ENCODE measurements at regions not wholly inside any gene's neighbourhood (a gene's known extent, or its start where the extent isn't known, plus 50 kb on each side); places are given as distances from the start of the nearest gene placed in this dataset.

- no peak overlapping the region for H3K9ac ChIP-seq
- no peaks in the 10 kb centered on the region for H3K79me2 ChIP-seq
- H3K36me3 ChIP-seq (ENCODE audit: control insufficient read depth, insufficient read depth, low read length): no peaks in the 10 kb centered on the region
- H3K27ac ChIP-seq: no peak overlapping the region
- H3K4me3 ChIP-seq (ENCODE audit: low read depth, low read length): no peak overlapping the region
- no peaks in the 10 kb centered on the region for H3K27me3 ChIP-seq (ENCODE audit: control insufficient read depth, insufficient read depth, low read length)
- H3K4me2 ChIP-seq (ENCODE audit: low read length): no peak overlapping the region
- no peak overlapping the region for H2AFZ ChIP-seq
- TF ChIP-seq CTCF (IDR thresholded peaks at IDR 0.05): no peak
- no peaks in the 10 kb centered on the region for H3K9me3 ChIP-seq (ENCODE audit: control insufficient read depth, low read length)
- no peaks in the 10 kb centered on the region for H3K4me1 ChIP-seq
Measured at GRCh38 chrX:10842646-10843045, 222.3 kb upstream of the MID1 start.

- Histone ChIP-seq H3K4me3 (ENCODE audit: low read depth, low read length) (no peak overlapping the region), H2AFZ (no peak overlapping the region), H3K27me3 (ENCODE audit: control insufficient read depth, insufficient read depth, low read length) (no peaks in the 10 kb centered on the region), H3K9ac (no peak overlapping the region), H3K79me2 (no peaks in the 10 kb centered on the region), H3K27ac (no peak overlapping the region), H3K4me1 (no peaks in the 10 kb centered on the region), H3K4me2 (ENCODE audit: low read length) (no peak overlapping the region), H3K9me3 (ENCODE audit: control insufficient read depth, low read length) (no peaks in the 10 kb centered on the region), H3K36me3 (ENCODE audit: control insufficient read depth, insufficient read depth, low read length) (no peaks in the 10 kb centered on the region)
- no peak for TF ChIP-seq CTCF (IDR thresholded peaks at IDR 0.05)
Measured at GRCh38 chrX:10847333-10847732, 226.9 kb upstream of the MID1 start.

DNA sequence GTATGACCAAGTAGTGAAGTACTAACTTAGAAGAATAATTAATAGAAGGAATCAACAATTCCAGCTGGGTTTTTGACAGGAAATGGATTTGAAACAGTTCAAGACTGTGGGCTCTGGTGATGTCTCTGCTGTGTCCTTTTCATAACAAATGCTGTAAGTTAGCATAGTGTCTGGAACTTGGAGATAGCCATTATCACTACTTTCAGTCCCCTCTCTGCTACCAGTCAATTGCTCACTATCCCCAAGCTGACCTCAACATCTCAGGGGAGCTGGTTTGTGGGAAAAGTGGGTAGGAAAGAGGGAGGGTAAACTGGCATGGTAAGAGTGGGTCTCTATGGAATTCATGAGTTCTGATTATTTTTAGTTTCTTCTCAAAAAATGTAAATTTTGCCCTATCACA is 231.4 kb upstream of the MID1 start:
- H3K79me2 ChIP-seq: no peaks in the 10 kb centered on the region
- H3K9ac ChIP-seq: no peak overlapping the region
- no peak overlapping the region for H3K4me3 ChIP-seq (ENCODE audit: low read depth, low read length)
- no peaks in the 10 kb centered on the region for H3K9me3 ChIP-seq (ENCODE audit: control insufficient read depth, low read length)
- no peaks in the 10 kb centered on the region for H3K36me3 ChIP-seq (ENCODE audit: control insufficient read depth, insufficient read depth, low read length)
- H3K27me3 ChIP-seq (ENCODE audit: control insufficient read depth, insufficient read depth, low read length): no peaks in the 10 kb centered on the region
- H3K4me2 ChIP-seq (ENCODE audit: low read length): no peak overlapping the region
- no peaks in the 10 kb centered on the region for H3K4me1 ChIP-seq
- no peak overlapping the region for H2AFZ ChIP-seq
- H3K27ac ChIP-seq: no peak overlapping the region
- no peak for TF ChIP-seq CTCF (IDR thresholded peaks at IDR 0.05)

DNA sequence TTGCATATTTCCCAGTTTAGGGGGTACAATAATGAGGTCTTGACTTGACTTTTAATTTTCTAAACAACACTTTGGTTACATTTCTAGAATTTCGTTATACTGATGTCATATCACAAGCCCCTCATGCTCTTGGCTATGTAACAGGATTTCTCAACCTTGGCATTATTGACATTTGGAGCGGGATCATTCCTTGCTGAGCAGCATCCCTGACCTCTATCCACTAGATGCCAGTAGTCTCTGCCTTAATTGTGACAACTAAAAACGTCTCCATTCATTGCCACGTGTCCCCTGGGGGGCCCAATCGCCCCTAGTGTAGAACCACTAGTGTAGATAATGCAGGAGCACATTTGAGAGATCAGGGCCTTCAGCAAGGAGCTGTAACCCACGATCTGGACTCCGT is 234.2 kb upstream of the MID1 start:
- Histone ChIP-seq H3K79me2 (no peaks in the 10 kb centered on the region), H3K9me3 (ENCODE audit: control insufficient read depth, low read length) (no peaks in the 10 kb centered on the region), H3K4me3 (ENCODE audit: low read depth, low read length) (no peak overlapping the region), H3K27me3 (ENCODE audit: control insufficient read depth, insufficient read depth, low read length) (no peaks in the 10 kb centered on the region), H2AFZ (no peak overlapping the region), H3K4me1 (no peaks in the 10 kb centered on the region), H3K4me2 (ENCODE audit: low read length) (no peak overlapping the region), H3K27ac (no peak overlapping the region), H3K9ac (no peak overlapping the region), H3K36me3 (ENCODE audit: control insufficient read depth, insufficient read depth, low read length) (no peaks in the 10 kb centered on the region)
- TF ChIP-seq CTCF (IDR thresholded peaks at IDR 0.05): no peak

DNA sequence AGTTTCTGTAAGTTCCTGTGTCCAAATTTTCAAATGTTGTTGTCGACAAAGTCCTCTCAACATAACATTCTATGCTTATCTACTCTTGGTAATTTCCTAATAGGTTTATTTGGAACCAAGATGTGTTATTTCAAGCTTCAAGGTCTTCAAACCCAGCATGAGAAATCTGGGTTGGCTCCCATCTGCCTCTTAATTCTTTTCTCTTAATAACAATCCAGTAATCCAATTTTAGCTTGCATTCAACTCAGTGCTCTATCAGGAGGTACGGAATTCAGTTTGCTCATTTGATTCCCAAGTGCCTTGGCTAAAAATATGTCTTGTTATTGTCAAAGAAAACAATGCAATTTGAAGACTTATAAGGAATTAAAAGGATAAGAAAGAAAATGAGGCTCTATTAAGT is 235.5 kb upstream of the MID1 start:
- Histone ChIP-seq H3K27ac (no peak overlapping the region), H3K36me3 (ENCODE audit: control insufficient read depth, insufficient read depth, low read length) (no peaks in the 10 kb centered on the region)
- no peak for TF ChIP-seq CTCF (IDR thresholded peaks at IDR 0.05)

More for the DNA sequence above, 235.5 kb upstream of the MID1 start:
- no peaks in the 10 kb centered on the region for H3K79me2 ChIP-seq
- no peak overlapping the region for H3K4me2 ChIP-seq (ENCODE audit: low read length)
- H3K9ac ChIP-seq: no peak overlapping the region
- no peaks in the 10 kb centered on the region for H3K27me3 ChIP-seq (ENCODE audit: control insufficient read depth, insufficient read depth, low read length)
- H3K9me3 ChIP-seq (ENCODE audit: control insufficient read depth, low read length): no peaks in the 10 kb centered on the region
- H3K4me3 ChIP-seq (ENCODE audit: low read depth, low read length): no peak overlapping the region
- H3K4me1 ChIP-seq: no peaks in the 10 kb centered on the region
- H2AFZ ChIP-seq: no peak overlapping the region
